ENCODE measurements at regions not wholly inside any gene's neighbourhood (a gene's known extent, or its start where the extent isn't known, plus 50 kb on each side); places are given as distances from the start of the nearest gene placed in this dataset.

GRCh38 chr12:111157486-111157885 lies 211.4 kb downstream of the PHETA1 start:
- H3K4me3 ChIP-seq (ENCODE audit: control insufficient read depth, low read depth, low read length) = no peak overlapping the region
- no peak for DNase-seq (ENCODE audit: low read depth)
- TF ChIP-seq CTCF (conservative IDR thresholded peaks at IDR 0.05; ENCODE audit: control insufficient read depth, insufficient read depth, low read depth, low read length) = no peak

GRCh38 chr12:111156304-111156703 lies 212.6 kb downstream of the PHETA1 start:
- no peak for TF ChIP-seq CTCF (conservative IDR thresholded peaks at IDR 0.05; ENCODE audit: control insufficient read depth, insufficient read depth, low read depth, low read length)
- no peak for DNase-seq (ENCODE audit: low read depth)
- H3K4me3 ChIP-seq (ENCODE audit: control insufficient read depth, low read depth, low read length) = no peak overlapping the region

GRCh38 chr12:111155521-111155920 lies 213.4 kb downstream of the PHETA1 start:
- no peak for TF ChIP-seq CTCF (conservative IDR thresholded peaks at IDR 0.05; ENCODE audit: control insufficient read depth, insufficient read depth, low read depth, low read length)
- DNase-seq (ENCODE audit: low read depth) = no peak
- H3K4me3 ChIP-seq (ENCODE audit: control insufficient read depth, low read depth, low read length) = no peak overlapping the region

- no peak for TF ChIP-seq CTCF (conservative IDR thresholded peaks at IDR 0.05; ENCODE audit: control insufficient read depth, insufficient read depth, low read depth, low read length)
- H3K4me3 ChIP-seq (ENCODE audit: control insufficient read depth, low read depth, low read length) = no peak overlapping the region
- DNase-seq (ENCODE audit: low read depth) = no peak
Measured at GRCh38 chr12:111155020-111155419, 213.9 kb downstream of the PHETA1 start.

- peak; percentile 11 for DNase-seq (ENCODE audit: low read depth)
- TF ChIP-seq CTCF (conservative IDR thresholded peaks at IDR 0.05; ENCODE audit: control insufficient read depth, insufficient read depth, low read depth, low read length) = no peak
Measured at GRCh38 chr12:111154147-111154834, 214.6 kb downstream of the PHETA1 start.

GRCh38 chr12:111152561-111152960 lies 216.3 kb downstream of the PHETA1 start:
- DNase-seq (ENCODE audit: low read depth) = no peak
- no peak for TF ChIP-seq CTCF (conservative IDR thresholded peaks at IDR 0.05; ENCODE audit: control insufficient read depth, insufficient read depth, low read depth, low read length)
- H3K4me3 ChIP-seq (ENCODE audit: control insufficient read depth, low read depth, low read length) = no peak overlapping the region

More at GRCh38 chr12:111154147-111154834, 214.6 kb downstream of the PHETA1 start:
- H3K4me3 ChIP-seq (ENCODE audit: control insufficient read depth, low read depth, low read length) = no peak overlapping the region
